ENCODE measurements at regions not wholly inside any gene's neighbourhood (a gene's known extent, or its start where the extent isn't known, plus 50 kb on each side); places are given as distances from the start of the nearest gene placed in this dataset.

GRCh38 chr2:64218137-64218802 is 74.0 kb upstream of the PELI1 start:
- TF ChIP-seq CTCF (conservative IDR thresholded peaks at IDR 0.05 in 1 of 2, IDR thresholded peaks at IDR 0.05 in 1 of 2; ENCODE audit: low read depth in 1 of 2, low read length in 2 of 2) = no peak
- TF ChIP-seq EZH2 (IDR thresholded peaks at IDR 0.05; ENCODE audit: low read length, missing control alignments) = no peak
- Histone ChIP-seq H3K9ac (ENCODE audit: insufficient read depth, low read length) (no peak overlapping the region), H3K36me3 (ENCODE audit: control insufficient read depth, insufficient read depth, low read length) (no peaks in the 10 kb centered on the region), H3K27ac (ENCODE audit: insufficient read depth, low read length) (no peak overlapping the region), H3K79me2 (ENCODE audit: control insufficient read depth, insufficient read depth, low read length) (no peaks in the 10 kb centered on the region), H3K4me1 (ENCODE audit: control insufficient read depth, extremely low read depth, insufficient read depth, low read length) (no peaks in the 10 kb centered on the region), H3K9me3 (ENCODE audit: control insufficient read depth, insufficient read depth, low read depth, low read length) (no peaks in the 10 kb centered on the region), H4K20me1 (ENCODE audit: control insufficient read depth, extremely low read depth, insufficient read depth, low read length) (no peaks in the 10 kb centered on the region), H3K4me3 (replicated peaks in 1 of 4; ENCODE audit: control extremely low read depth in 1 of 4, insufficient read depth in 1 of 4, low read depth in 3 of 4, low read length in 4 of 4) (no peak overlapping the region), H3K27me3 (ENCODE audit: control insufficient read depth, insufficient read depth, low read length) (peaks cover 8% of the 10 kb centered on the region), H3K4me2 (ENCODE audit: extremely low read depth, insufficient read depth, low read length) (no peak overlapping the region), H2AFZ (ENCODE audit: low read length) (no peak overlapping the region)
- DNase-seq (ENCODE audit: low read depth in 2 of 2) = no peak

GRCh38 chr2:64219149-64219548 is 74.9 kb upstream of the PELI1 start:
- H3K9me3 ChIP-seq (ENCODE audit: control insufficient read depth, insufficient read depth, low read depth, low read length) = no peaks in the 10 kb centered on the region
- TF ChIP-seq EZH2 (IDR thresholded peaks at IDR 0.05; ENCODE audit: low read length, missing control alignments) (no peak), CTCF (conservative IDR thresholded peaks at IDR 0.05 in 1 of 2, IDR thresholded peaks at IDR 0.05 in 1 of 2; ENCODE audit: low read depth in 1 of 2, low read length in 2 of 2) (no peak)
- H4K20me1 ChIP-seq (ENCODE audit: control insufficient read depth, extremely low read depth, insufficient read depth, low read length) = no peaks in the 10 kb centered on the region
- H3K27me3 ChIP-seq (ENCODE audit: control insufficient read depth, insufficient read depth, low read length) = peaks cover 8% of the 10 kb centered on the region
- DNase-seq (ENCODE audit: low read depth in 2 of 2) = no peak
- H3K27ac ChIP-seq (ENCODE audit: insufficient read depth, low read length) = no peak overlapping the region
- H3K4me2 ChIP-seq (ENCODE audit: extremely low read depth, insufficient read depth, low read length) = no peak overlapping the region
- no peaks in the 10 kb centered on the region for H3K36me3 ChIP-seq (ENCODE audit: control insufficient read depth, insufficient read depth, low read length)
- no peak overlapping the region for H2AFZ ChIP-seq (ENCODE audit: low read length)
- H3K4me3 ChIP-seq (replicated peaks in 1 of 4; ENCODE audit: control extremely low read depth in 1 of 4, insufficient read depth in 1 of 4, low read depth in 3 of 4, low read length in 4 of 4) = no peak overlapping the region
- H3K79me2 ChIP-seq (ENCODE audit: control insufficient read depth, insufficient read depth, low read length) = no peaks in the 10 kb centered on the region
- H3K4me1 ChIP-seq (ENCODE audit: control insufficient read depth, extremely low read depth, insufficient read depth, low read length) = no peaks in the 10 kb centered on the region
- H3K9ac ChIP-seq (ENCODE audit: insufficient read depth, low read length) = no peak overlapping the region

GRCh38 chr2:64220265-64220664 is 76.0 kb upstream of the PELI1 start:
- Histone ChIP-seq H3K27ac (ENCODE audit: insufficient read depth, low read length) (no peak overlapping the region), H3K9ac (ENCODE audit: insufficient read depth, low read length) (no peak overlapping the region), H3K27me3 (ENCODE audit: control insufficient read depth, insufficient read depth, low read length) (peaks cover 8% of the 10 kb centered on the region), H3K4me1 (ENCODE audit: control insufficient read depth, extremely low read depth, insufficient read depth, low read length) (no peaks in the 10 kb centered on the region), H3K9me3 (ENCODE audit: control insufficient read depth, insufficient read depth, low read depth, low read length) (no peaks in the 10 kb centered on the region), H3K36me3 (ENCODE audit: control insufficient read depth, insufficient read depth, low read length) (no peaks in the 10 kb centered on the region), H4K20me1 (ENCODE audit: control insufficient read depth, extremely low read depth, insufficient read depth, low read length) (no peaks in the 10 kb centered on the region), H3K4me3 (replicated peaks in 1 of 4; ENCODE audit: control extremely low read depth in 1 of 4, insufficient read depth in 1 of 4, low read depth in 3 of 4, low read length in 4 of 4) (no peak overlapping the region), H3K4me2 (ENCODE audit: extremely low read depth, insufficient read depth, low read length) (no peak overlapping the region), H3K79me2 (ENCODE audit: control insufficient read depth, insufficient read depth, low read length) (no peaks in the 10 kb centered on the region), H2AFZ (ENCODE audit: low read length) (no peak overlapping the region)
- TF ChIP-seq EZH2 (IDR thresholded peaks at IDR 0.05; ENCODE audit: low read length, missing control alignments) (no peak), CTCF (conservative IDR thresholded peaks at IDR 0.05 in 1 of 2, IDR thresholded peaks at IDR 0.05 in 1 of 2; ENCODE audit: low read depth in 1 of 2, low read length in 2 of 2) (no peak)
- no peak for DNase-seq (ENCODE audit: low read depth in 2 of 2)

Data from fibroblast of lung (primary cell).